NCI-H510A treated with DMSO at 0.1 percent for 48 hours (cell line): ENCODE measurements at regions not wholly inside any gene's neighbourhood (a gene's known extent, or its start where the extent isn't known, plus 50 kb on each side); places are given as distances from the start of the nearest gene placed in this dataset.

ENCODE experiments used
- DNase-seq: peaks from one replicate; lab custom pipeline; 2025; lab: John Stamatoyannopoulos, UW

DNA sequence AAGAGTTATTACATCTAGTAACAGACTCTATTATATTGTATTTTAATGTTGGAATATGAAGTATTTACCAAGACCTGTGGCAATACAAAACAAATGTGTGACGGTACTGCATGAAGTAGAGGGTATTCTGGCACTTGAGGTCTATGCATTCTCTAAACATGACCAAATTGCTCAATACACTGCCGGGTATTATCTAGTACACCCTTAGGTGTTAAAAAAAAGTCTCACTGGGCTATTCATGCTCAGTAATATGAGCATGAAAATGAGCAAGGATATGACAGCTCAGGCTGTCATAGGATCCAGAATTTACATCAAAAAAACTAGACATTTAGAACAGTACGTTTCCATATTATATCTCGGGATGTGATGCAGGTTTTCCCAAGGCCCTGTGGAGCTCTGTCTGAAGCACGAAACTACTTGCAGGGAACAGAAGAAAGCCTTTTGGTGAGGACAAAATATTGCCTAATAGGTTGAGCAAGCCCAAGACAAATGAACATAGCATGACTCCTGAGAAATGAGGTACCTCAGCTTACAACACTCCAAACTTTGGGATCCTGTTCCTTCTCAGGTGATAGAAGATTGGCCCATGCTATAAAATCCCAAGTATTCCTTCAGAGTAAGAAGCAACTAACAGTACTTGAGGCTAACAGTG, 74.1 kb upstream of the MAOA start:
- DNase-seq: no peak

GRCh38 chrX:43582540-43582913, 73.6 kb upstream of the MAOA start:
- no peak for DNase-seq

DNA sequence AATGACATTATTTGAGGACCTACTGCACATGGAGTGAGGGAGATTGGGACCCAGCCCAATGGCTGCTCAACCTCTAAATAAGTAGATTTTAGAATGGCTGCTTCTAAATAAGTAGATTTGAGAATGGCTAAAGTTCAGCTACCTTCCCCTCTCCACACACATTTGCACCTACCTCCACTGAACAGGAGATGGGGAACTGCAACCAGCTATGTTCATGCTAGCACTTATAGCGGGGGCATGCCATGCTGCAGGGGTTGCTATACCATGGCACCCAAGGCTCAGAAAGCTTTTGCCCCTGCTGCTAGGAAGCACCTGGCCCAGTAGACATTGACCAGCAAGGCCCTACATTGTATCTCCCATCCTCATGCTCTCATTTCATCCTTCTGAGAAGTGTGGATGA, 70.2 kb upstream of the MAOA start:
- DNase-seq: no peak

DNA sequence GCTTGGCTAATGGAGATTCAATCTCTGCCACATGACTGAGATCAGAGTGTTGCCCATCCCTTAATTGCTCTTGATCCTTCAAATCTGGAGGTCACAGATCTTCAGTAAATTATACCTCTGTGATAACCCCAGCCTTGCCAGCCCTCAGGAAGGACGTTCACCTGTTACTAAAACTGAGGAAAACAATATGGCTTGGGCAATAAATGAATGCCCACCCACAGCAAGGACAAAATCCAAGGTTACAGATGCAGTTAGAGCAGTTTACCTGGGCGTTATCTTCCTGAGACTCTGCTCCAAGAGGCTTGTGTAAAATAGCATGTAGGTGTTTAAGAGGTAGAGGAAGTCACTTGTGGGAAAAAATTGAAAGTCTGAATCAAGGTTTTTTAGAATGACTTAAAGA, 69.3 kb upstream of the MAOA start:
- DNase-seq: no peak

GRCh38 chrX:43589735-43590134, 66.4 kb upstream of the MAOA start:
- peak; percentile 47 for DNase-seq

GRCh38 chrX:43590150-43590549, 65.9 kb upstream of the MAOA start:
- DNase-seq: no peak

DNA sequence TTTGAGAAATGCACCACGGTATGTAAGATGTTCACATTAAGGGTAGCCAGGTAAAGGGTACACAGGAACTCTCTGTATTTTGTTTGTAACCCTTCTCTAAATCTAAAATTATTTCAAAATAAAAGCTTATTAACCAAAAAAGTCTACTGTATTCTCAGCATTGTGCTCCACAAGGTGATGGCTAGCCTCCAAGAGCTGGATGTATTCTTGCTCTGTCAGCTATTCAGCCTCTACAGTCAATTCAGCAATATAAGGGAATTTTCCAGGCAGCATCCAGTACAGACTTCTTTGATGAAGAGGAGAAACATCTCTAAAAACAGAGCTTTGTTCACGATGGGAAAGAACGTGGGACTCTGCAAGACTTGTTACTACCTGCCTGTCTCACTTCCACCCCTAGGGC, 63.5 kb upstream of the MAOA start:
- DNase-seq: no peak

DNA sequence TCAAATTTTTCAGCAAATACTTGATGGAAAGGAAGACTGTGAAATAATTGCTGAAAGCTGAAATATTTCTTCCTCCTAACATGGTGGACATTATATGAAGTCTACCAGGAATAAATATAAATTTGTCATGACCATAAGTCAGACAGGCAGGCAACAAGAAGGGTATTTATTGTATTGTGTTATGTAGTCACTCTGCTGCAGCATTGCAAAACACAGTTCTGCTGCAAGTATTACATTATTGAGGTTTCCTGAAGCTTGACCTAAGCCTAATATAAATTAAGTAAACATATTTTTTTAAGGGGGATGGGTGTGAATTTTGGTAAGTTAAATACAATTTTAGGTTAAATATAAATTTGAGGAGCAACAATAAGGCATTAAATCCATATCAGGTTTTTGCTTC, 60.2 kb upstream of the MAOA start:
- no peak for DNase-seq

GRCh38 chrX:43604753-43605152, 51.3 kb upstream of the MAOA start:
- no peak for DNase-seq

DNA sequence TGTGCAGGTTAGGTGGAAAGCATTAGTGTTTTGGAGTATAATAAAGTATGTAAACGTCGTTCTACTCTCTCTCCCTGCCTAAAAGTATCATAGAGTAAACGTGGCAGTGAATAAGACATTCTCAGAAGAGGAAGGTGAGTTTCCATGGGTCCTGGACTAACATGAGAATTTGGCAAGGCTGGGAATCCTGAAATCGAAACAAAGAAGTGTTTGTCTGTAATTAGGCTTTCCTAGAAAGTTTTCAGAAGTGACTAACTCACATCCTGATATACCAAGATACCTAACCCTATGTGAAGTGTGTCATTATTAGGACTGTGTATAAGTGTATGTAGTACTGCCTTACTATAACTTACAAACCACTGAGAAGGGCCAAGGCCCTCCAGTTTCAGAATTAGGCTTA, 50.7 kb upstream of the MAOA start:
- no peak for DNase-seq
